ENCODE measurements at regions not wholly inside any gene's neighbourhood (a gene's known extent, or its start where the extent isn't known, plus 50 kb on each side); places are given as distances from the start of the nearest gene placed in this dataset.
A peak's percentile ranks its signal among the peaks of the same experiment; 100 is the strongest.

DNA sequence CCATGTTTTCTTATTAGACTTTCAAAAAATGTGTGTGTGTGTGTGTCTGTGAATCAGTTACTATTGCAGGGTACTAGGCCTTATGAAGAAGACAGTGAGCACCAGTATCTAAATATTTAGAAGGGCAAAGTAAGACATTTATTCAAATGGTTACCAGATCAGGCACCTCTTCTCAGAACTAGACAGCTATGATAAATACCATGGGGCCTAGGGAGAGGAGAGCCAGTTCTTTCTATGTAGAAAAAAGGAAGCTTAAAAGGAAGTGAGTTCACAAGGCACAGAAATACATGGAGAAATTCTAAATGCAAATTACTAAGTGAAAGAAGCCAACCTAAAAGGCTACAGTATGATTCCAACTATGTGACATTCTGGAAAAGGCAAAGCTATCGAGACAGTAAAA, 261.3 kb downstream of the SOX11 start:
- H3K79me2 ChIP-seq (ENCODE audit: low read length): no peaks in the 10 kb centered on the region
- H3K4me3 ChIP-seq (ENCODE audit: low read length): no peak overlapping the region
- no peaks in the 10 kb centered on the region; the same call in 1 of the 2 replicates for H3K9me2 ChIP-seq (replicated peaks; ENCODE audit: insufficient read depth, low read length)
- H3K4me2 ChIP-seq (ENCODE audit: low read depth, low read length, poor library complexity, severe bottlenecking): no peak overlapping the region
- H3K27ac ChIP-seq (ENCODE audit: low read length): no peak overlapping the region
- no peaks in the 10 kb centered on the region for H3K9me3 ChIP-seq (ENCODE audit: low read length)
- peak overlapping the region; percentile 37; the same call in 1 of the 2 replicates for H2AFZ ChIP-seq (ENCODE audit: low read length)
- no peak overlapping the region for H3K9ac ChIP-seq (ENCODE audit: low read length)
- no peaks in the 10 kb centered on the region for H3K27me3 ChIP-seq (ENCODE audit: low read length)
- no peaks in the 10 kb centered on the region for H4K20me1 ChIP-seq (ENCODE audit: insufficient read depth, low read depth, low read length)
- peaks cover 16% of the 10 kb centered on the region for H3K4me1 ChIP-seq (ENCODE audit: low read length)
- no peaks in the 10 kb centered on the region for H3K36me3 ChIP-seq (ENCODE audit: insufficient read depth, low read length)
- DNase-seq: peak; percentile 55

- no peaks in the 10 kb centered on the region for H3K9me3 ChIP-seq (ENCODE audit: low read length)
- H3K4me1 ChIP-seq (ENCODE audit: low read length): peaks cover 16% of the 10 kb centered on the region
- no peaks in the 10 kb centered on the region; the same call in 1 of the 2 replicates for H3K9me2 ChIP-seq (replicated peaks; ENCODE audit: insufficient read depth, low read length)
- no peak overlapping the region for H3K9ac ChIP-seq (ENCODE audit: low read length)
- no peaks in the 10 kb centered on the region for H3K27me3 ChIP-seq (ENCODE audit: low read length)
- no peaks in the 10 kb centered on the region for H3K79me2 ChIP-seq (ENCODE audit: low read length)
- no peak for DNase-seq
- no peaks in the 10 kb centered on the region for H4K20me1 ChIP-seq (ENCODE audit: insufficient read depth, low read depth, low read length)
- no peaks in the 10 kb centered on the region for H3K36me3 ChIP-seq (ENCODE audit: insufficient read depth, low read length)
- H3K27ac ChIP-seq (ENCODE audit: low read length): no peak overlapping the region
- H3K4me3 ChIP-seq (ENCODE audit: low read length): no peak overlapping the region
- no peak overlapping the region for H2AFZ ChIP-seq (ENCODE audit: low read length)
- H3K4me2 ChIP-seq (ENCODE audit: low read depth, low read length, poor library complexity, severe bottlenecking): no peak overlapping the region
Observed at GRCh38 chr2:5954509-5954908, 262.3 kb downstream of the SOX11 start.

DNA sequence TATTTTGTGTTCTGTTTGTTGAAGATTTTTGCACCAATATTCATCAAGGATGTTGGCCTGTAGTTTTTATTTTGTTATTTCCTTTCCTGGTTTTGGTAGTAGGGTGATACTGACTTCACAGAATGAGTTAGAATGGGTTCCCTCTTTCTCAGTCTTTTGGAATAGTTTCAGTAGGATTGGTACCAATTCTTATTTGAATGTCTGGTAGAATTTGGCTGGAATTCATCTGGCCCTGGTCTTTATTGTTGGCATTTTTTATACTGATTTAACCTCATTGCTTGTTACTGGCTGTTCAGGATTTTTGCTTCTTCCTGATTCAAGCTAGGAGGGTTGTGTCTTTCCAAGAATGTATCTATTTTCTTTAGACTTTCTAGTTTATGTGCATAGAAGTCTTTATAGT, 263.7 kb downstream of the SOX11 start:
- no peak overlapping the region for H3K27ac ChIP-seq (ENCODE audit: low read length)
- peaks cover 16% of the 10 kb centered on the region for H3K4me1 ChIP-seq (ENCODE audit: low read length)
- no peak overlapping the region for H3K9ac ChIP-seq (ENCODE audit: low read length)
- H3K9me3 ChIP-seq (ENCODE audit: low read length): no peaks in the 10 kb centered on the region
- no peak overlapping the region for H3K4me3 ChIP-seq (ENCODE audit: low read length)
- H4K20me1 ChIP-seq (ENCODE audit: insufficient read depth, low read depth, low read length): no peaks in the 10 kb centered on the region
- H3K79me2 ChIP-seq (ENCODE audit: low read length): no peaks in the 10 kb centered on the region
- H3K9me2 ChIP-seq (replicated peaks; ENCODE audit: insufficient read depth, low read length): no peaks in the 10 kb centered on the region; the same call in 1 of the 2 replicates
- DNase-seq: no peak
- no peaks in the 10 kb centered on the region for H3K27me3 ChIP-seq (ENCODE audit: low read length)
- no peak overlapping the region for H3K4me2 ChIP-seq (ENCODE audit: low read depth, low read length, poor library complexity, severe bottlenecking)
- no peak overlapping the region for H2AFZ ChIP-seq (ENCODE audit: low read length)
- H3K36me3 ChIP-seq (ENCODE audit: insufficient read depth, low read length): no peaks in the 10 kb centered on the region

DNA sequence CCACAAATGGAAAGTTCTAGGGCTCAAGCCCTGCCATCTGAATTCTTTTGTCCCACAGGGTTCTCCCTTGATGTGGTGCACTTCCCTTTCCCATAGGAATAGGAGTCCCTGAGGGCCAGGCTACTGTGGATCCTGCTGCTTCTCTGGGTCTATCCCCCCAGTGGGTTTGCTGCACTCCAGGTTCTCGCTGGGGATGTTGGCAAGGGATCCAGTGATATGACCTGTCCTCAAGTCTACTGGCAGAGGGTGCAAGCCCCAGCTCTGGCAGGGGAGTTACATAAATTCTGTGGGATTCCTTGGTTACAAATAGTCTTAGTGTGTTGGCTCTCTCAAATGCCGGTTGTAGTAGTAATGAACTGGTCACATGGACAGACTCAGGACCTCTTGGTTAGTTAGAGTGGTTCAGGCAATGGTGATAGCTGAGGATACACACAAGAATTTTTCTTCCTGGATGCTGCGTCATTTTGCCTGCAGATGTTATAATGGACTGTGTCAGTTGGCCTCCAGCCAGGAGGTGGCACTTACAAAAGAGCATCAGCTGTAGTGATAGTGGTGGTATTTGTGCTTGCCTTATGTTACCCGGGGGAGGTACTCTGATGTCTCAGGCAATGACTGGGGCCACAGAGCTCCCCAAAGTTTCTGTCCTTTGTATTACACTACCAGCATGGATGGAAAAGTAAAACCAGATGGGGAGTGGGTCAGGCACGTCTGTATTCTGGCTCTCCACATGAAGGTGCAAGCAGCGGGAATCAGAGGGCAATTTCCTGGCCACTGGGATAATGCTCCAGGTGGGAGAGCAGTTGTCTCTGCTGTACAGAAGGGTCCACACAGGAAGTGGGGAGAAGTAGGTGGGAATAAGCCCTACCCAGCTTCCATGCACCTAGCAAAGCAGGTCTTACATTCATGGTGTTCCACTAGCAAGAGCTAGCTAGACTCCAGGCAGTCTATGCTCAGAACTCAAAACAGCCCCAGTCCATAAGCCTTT, 267.9 kb downstream of the SOX11 start:
- no peaks in the 10 kb centered on the region for H4K20me1 ChIP-seq (ENCODE audit: insufficient read depth, low read depth, low read length)

DNA sequence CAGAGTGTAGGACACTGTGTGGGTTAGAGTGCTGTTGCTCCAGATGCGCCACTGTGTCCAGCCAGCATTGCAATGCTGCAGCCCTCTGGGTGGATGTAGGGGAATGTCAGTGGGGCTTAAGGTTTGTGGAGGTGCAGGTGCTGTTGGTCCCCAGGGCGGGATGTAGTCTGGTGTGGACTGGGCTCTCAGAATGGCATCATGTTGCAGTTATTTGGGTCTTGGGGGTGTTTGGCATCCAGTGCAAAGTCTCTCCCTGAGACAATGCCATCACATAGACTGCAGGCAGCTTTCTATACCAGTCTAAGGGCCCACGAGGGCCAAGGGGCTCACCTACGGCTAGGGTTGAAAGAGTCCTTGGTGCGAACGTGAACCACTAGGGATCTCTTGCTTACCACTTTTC, 275.3 kb downstream of the SOX11 start:
- no peak for DNase-seq

More for the DNA sequence above, 267.9 kb downstream of the SOX11 start:
- H3K79me2 ChIP-seq (ENCODE audit: low read length): no peaks in the 10 kb centered on the region
- no peak overlapping the region for H2AFZ ChIP-seq (ENCODE audit: low read length)
- H3K9me3 ChIP-seq (ENCODE audit: low read length): no peaks in the 10 kb centered on the region
- H3K27ac ChIP-seq (ENCODE audit: low read length): no peak overlapping the region
- peaks cover 6% of the 10 kb centered on the region for H3K4me1 ChIP-seq (ENCODE audit: low read length)
- DNase-seq: no peak
- H3K9ac ChIP-seq (ENCODE audit: low read length): no peak overlapping the region
- H3K9me2 ChIP-seq (replicated peaks; ENCODE audit: insufficient read depth, low read length): no peaks in the 10 kb centered on the region
- no peak overlapping the region for H3K4me2 ChIP-seq (ENCODE audit: low read depth, low read length, poor library complexity, severe bottlenecking)
- no peaks in the 10 kb centered on the region for H3K27me3 ChIP-seq (ENCODE audit: low read length)
- no peaks in the 10 kb centered on the region for H3K36me3 ChIP-seq (ENCODE audit: insufficient read depth, low read length)
- no peak overlapping the region for H3K4me3 ChIP-seq (ENCODE audit: low read length)

GRCh38 chr2:5969303-5969702, 277.1 kb downstream of the SOX11 start:
- no peaks in the 10 kb centered on the region for H3K27me3 ChIP-seq (ENCODE audit: low read length)
- no peak overlapping the region for H3K4me3 ChIP-seq (ENCODE audit: low read length)
- no peaks in the 10 kb centered on the region for H3K79me2 ChIP-seq (ENCODE audit: low read length)
- H3K36me3 ChIP-seq (ENCODE audit: insufficient read depth, low read length): no peaks in the 10 kb centered on the region
- no peak overlapping the region for H3K27ac ChIP-seq (ENCODE audit: low read length)
- no peak overlapping the region for H3K9ac ChIP-seq (ENCODE audit: low read length)
- peaks cover 8% of the 10 kb centered on the region for H3K4me1 ChIP-seq (ENCODE audit: low read length)
- no peak overlapping the region for H2AFZ ChIP-seq (ENCODE audit: low read length)
- H4K20me1 ChIP-seq (ENCODE audit: insufficient read depth, low read depth, low read length): no peaks in the 10 kb centered on the region
- DNase-seq: no peak
- H3K9me2 ChIP-seq (replicated peaks; ENCODE audit: insufficient read depth, low read length): 0 out of 2 replicates have a peak, but pooled peaks cover 3% of the 10 kb centered on the region
- H3K9me3 ChIP-seq (ENCODE audit: low read length): no peaks in the 10 kb centered on the region
- no peak overlapping the region for H3K4me2 ChIP-seq (ENCODE audit: low read depth, low read length, poor library complexity, severe bottlenecking)

More for the DNA sequence above, 275.3 kb downstream of the SOX11 start:
- peaks cover 2% of the 10 kb centered on the region; the same call in 1 of the 2 replicates for H3K4me1 ChIP-seq (ENCODE audit: low read length)
- no peak overlapping the region for H3K9ac ChIP-seq (ENCODE audit: low read length)
- no peak overlapping the region for H3K27ac ChIP-seq (ENCODE audit: low read length)
- H3K79me2 ChIP-seq (ENCODE audit: low read length): no peaks in the 10 kb centered on the region
- H3K36me3 ChIP-seq (ENCODE audit: insufficient read depth, low read length): no peaks in the 10 kb centered on the region
- no peaks in the 10 kb centered on the region for H3K9me3 ChIP-seq (ENCODE audit: low read length)
- no peaks in the 10 kb centered on the region for H3K27me3 ChIP-seq (ENCODE audit: low read length)
- no peak overlapping the region for H3K4me3 ChIP-seq (ENCODE audit: low read length)
- no peaks in the 10 kb centered on the region for H4K20me1 ChIP-seq (ENCODE audit: insufficient read depth, low read depth, low read length)
- no peak overlapping the region for H2AFZ ChIP-seq (ENCODE audit: low read length)
- 0 out of 2 replicates have a peak, but pooled peaks cover 3% of the 10 kb centered on the region for H3K9me2 ChIP-seq (replicated peaks; ENCODE audit: insufficient read depth, low read length)
- no peak overlapping the region for H3K4me2 ChIP-seq (ENCODE audit: low read depth, low read length, poor library complexity, severe bottlenecking)

DNA sequence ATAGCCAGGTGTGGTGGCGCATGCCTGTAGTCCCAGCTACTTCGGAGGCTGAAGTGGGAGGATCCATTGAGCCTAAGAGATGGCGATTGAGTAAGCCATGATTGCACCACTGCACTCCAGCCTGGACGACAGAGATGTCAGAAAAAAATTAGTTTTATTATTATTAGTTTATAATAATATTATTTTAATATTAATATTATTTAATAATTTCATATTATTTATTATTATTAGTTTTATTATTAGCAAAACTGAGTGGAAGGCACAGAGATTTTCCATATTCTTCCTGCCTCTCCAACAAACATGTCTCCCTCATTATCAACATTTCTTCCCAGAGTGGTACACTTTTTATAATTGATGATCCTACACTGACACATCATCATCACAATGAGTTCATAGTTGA, 278.2 kb downstream of the SOX11 start:
- no peaks in the 10 kb centered on the region for H3K9me3 ChIP-seq (ENCODE audit: low read length)
- no peak overlapping the region for H3K9ac ChIP-seq (ENCODE audit: low read length)
- H4K20me1 ChIP-seq (ENCODE audit: insufficient read depth, low read depth, low read length): no peaks in the 10 kb centered on the region
- H3K4me1 ChIP-seq (ENCODE audit: low read length): peaks cover 8% of the 10 kb centered on the region
- no peaks in the 10 kb centered on the region for H3K79me2 ChIP-seq (ENCODE audit: low read length)
- H3K27ac ChIP-seq (ENCODE audit: low read length): no peak overlapping the region
- no peak overlapping the region for H2AFZ ChIP-seq (ENCODE audit: low read length)
- no peaks in the 10 kb centered on the region for H3K36me3 ChIP-seq (ENCODE audit: insufficient read depth, low read length)
- no peaks in the 10 kb centered on the region for H3K27me3 ChIP-seq (ENCODE audit: low read length)
- DNase-seq: no peak
- no peak overlapping the region for H3K4me3 ChIP-seq (ENCODE audit: low read length)
- H3K9me2 ChIP-seq (replicated peaks; ENCODE audit: insufficient read depth, low read length): 0 out of 2 replicates have a peak, but pooled peaks cover 3% of the 10 kb centered on the region
- H3K4me2 ChIP-seq (ENCODE audit: low read depth, low read length, poor library complexity, severe bottlenecking): no peak overlapping the region

- no peaks in the 10 kb centered on the region for H3K36me3 ChIP-seq (ENCODE audit: insufficient read depth, low read length)
- H3K27ac ChIP-seq (ENCODE audit: low read length): no peak overlapping the region
- H3K9ac ChIP-seq (ENCODE audit: low read length): no peak overlapping the region
- H3K9me2 ChIP-seq (replicated peaks; ENCODE audit: insufficient read depth, low read length): no peaks in the 10 kb centered on the region
- no peak overlapping the region for H2AFZ ChIP-seq (ENCODE audit: low read length)
- H4K20me1 ChIP-seq (ENCODE audit: insufficient read depth, low read depth, low read length): no peaks in the 10 kb centered on the region
- peaks cover 10% of the 10 kb centered on the region for H3K4me1 ChIP-seq (ENCODE audit: low read length)
- DNase-seq: no peak
- H3K4me2 ChIP-seq (ENCODE audit: low read depth, low read length, poor library complexity, severe bottlenecking): no peak overlapping the region
- H3K4me3 ChIP-seq (ENCODE audit: low read length): no peak overlapping the region
- H3K79me2 ChIP-seq (ENCODE audit: low read length): no peaks in the 10 kb centered on the region
- H3K9me3 ChIP-seq (ENCODE audit: low read length): no peaks in the 10 kb centered on the region
- no peaks in the 10 kb centered on the region for H3K27me3 ChIP-seq (ENCODE audit: low read length)
Observed at GRCh38 chr2:5974477-5974876, 282.3 kb downstream of the SOX11 start.

Data from Karpas-422 (cell line).